Caco-2 (cell line): ENCODE measurements at regions not wholly inside any gene's neighbourhood (a gene's known extent, or its start where the extent isn't known, plus 50 kb on each side); places are given as distances from the start of the nearest gene placed in this dataset.

ENCODE experiments used
- BruUV-seq: library from RNA; stranded (reverse); fragments of 400-500 nt; replicated peaks from 2 replicates; lab custom pipeline; 2021; lab: Mats Ljungman, UMichigan
- CTCF ChIA-PET: fragments of 300-600 bp; sonication (Branson Sonifier 250); formaldehyde crosslinking; loops from one replicate; lab custom pipeline; 2022; ENCODE audit warnings: antibody characterized with exemption; lab: Charles Lee
- POLR2A ChIA-PET: fragments of 300-600 bp; sonication (Branson Sonifier 250); formaldehyde crosslinking; loops from one replicate; lab custom pipeline; 2022; ENCODE audit warnings: antibody characterized with exemption; lab: Charles Lee
- DNase-seq, 2 experiments: peaks; one replicate each; pipeline versions ENCODE4 v3.0.0 to v3.0.0-alpha.2; 2020 to 2022
- H3K27me3 ChIP-seq: replicated peaks from 2 replicates; pipeline ENCODE4 v1.6.0; 2011; ENCODE audit warnings: low read length; ENCODE audit not compliant: control insufficient read depth, insufficient read depth
- H3K36me3 ChIP-seq: 2 replicates; pipeline ENCODE4 v1.5.1; 2011; ENCODE audit warnings: low read length; ENCODE audit not compliant: control insufficient read depth, insufficient read depth
- H3K4me1 ChIP-seq: fragments of 250-450 bp; sonication (Bioruptor Pico); 2 replicates; pipeline ENCODE4 v1.5.1; 2020; ENCODE audit warnings: mild to moderate bottlenecking
- H3K4me3 ChIP-seq: 2 replicates; pipeline ENCODE4 v1.5.1; 2011; ENCODE audit warnings: low read depth, mild to moderate bottlenecking, control low read depth, low read length
- H3K9me3 ChIP-seq: fragments of 250-450 bp; sonication (Bioruptor Pico); 2 replicates; pipeline ENCODE4 v1.5.1; 2020; ENCODE audit warnings: mild to moderate bottlenecking, moderate library complexity
- H3K27ac Mint-ChIP-seq: one replicate; pipeline ENCODE4 v1.8.0; 2022; ENCODE audit warnings: mixed read lengths; ENCODE audit not compliant: unreplicated experiment
- H3K27me3 Mint-ChIP-seq: one replicate; pipeline ENCODE4 v1.8.0; 2022; ENCODE audit warnings: mixed read lengths; ENCODE audit not compliant: insufficient read depth, unreplicated experiment
- H3K36me3 Mint-ChIP-seq: one replicate; pipeline ENCODE4 v1.8.0; 2022; ENCODE audit warnings: mild to moderate bottlenecking, mixed read lengths; ENCODE audit not compliant: insufficient read depth, unreplicated experiment
- H3K4me1 Mint-ChIP-seq: one replicate; pipeline ENCODE4 v1.8.0; 2022; ENCODE audit warnings: low read depth, mixed read lengths; ENCODE audit not compliant: unreplicated experiment
- H3K4me3 Mint-ChIP-seq: one replicate; pipeline ENCODE4 v1.8.0; 2022; ENCODE audit warnings: mild to moderate bottlenecking, moderate library complexity, mixed read lengths; ENCODE audit not compliant: unreplicated experiment
- H3K9me3 Mint-ChIP-seq: one replicate; pipeline ENCODE4 v1.8.0; 2022; ENCODE audit warnings: mixed read lengths; ENCODE audit not compliant: unreplicated experiment
- intact Hi-C: fragments of 100-400 bp; cut with micrococcal nuclease; formaldehyde crosslinking; loops from one replicate; pipeline ENCODE4 v1.10.0; 2022; ENCODE audit not compliant: unreplicated experiment
- TF ChIP-seq, protein P1 (sequence below), 2 experiments: fragments of 200-600 bp in 1 of 2; IDR thresholded peaks; 1 replicate in 1 of 2; 2 replicates in 1 of 2; pipeline versions ENCODE4 v1.5.1 to v1.8.0; 2011 to 2022; ENCODE audit warnings: antibody characterized with exemption in 1 of 2, control low read depth in 1 of 2, inconsistent platforms in 1 of 2, low read depth in 1 of 2, low read length in 1 of 2, mild to moderate bottlenecking in 1 of 2, moderate library complexity in 1 of 2; ENCODE audit not compliant: insufficient read depth in 1 of 2, severe bottlenecking in 1 of 2, unreplicated experiment in 1 of 2

DNA sequence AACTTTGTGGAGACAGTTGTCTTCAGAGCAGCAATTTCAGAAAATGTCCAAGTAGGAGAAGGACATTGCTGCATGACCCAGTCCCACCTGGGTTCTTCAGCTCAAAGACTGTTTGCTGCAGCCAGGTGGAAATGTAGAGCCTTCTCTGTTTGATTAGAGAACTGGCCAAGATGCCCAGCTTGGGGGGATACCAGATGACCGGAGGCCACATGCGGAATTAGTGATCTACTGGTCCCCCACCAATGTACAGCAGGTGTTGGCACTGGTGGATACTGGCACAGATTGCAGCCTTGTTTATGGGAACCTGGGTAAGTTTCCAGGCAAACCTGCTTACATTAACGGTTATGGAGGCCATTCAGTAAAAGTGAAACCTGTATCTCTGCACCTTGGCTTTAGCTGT is 555.3 kb downstream of the SLC6A15 start:
- POLR2A ChIA-PET: no interaction called here
- DNase-seq: no peak

DNA sequence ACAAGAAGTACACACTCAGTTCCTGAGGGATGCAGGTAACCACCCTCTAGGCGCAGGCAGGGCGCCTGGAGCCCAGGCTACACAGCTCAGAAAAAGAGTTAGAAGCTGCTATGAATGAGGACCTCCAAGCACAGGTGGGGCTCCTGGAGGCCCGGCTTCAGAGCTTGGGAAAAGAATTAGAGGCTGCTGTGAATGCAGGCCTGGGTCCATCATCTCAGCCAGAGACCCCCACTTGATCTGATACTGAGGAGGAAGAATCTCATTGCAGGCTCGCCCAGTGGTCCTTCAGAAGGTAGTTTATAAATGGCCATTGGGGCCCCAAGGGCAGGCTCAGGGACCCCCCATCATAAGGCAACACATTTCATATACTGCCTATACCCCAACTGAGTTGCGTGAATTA is 556.4 kb downstream of the SLC6A15 start:
- no peaks in the 10 kb centered on the region for H3K9me3 ChIP-seq
- no peaks in the 10 kb centered on the region for H3K27me3 ChIP-seq
- no peak for DNase-seq
- no peaks in the 10 kb centered on the region for H3K9me3 Mint-ChIP-seq
- no TSS peak for BruUV-seq
- H3K4me1 Mint-ChIP-seq: no peaks in the 10 kb centered on the region
- intact Hi-C loops: no loop called here
- no peak overlapping the region for H3K4me3 ChIP-seq
- no peaks in the 10 kb centered on the region for H3K36me3 Mint-ChIP-seq
- H3K4me3 Mint-ChIP-seq: no peak overlapping the region
- TF ChIP-seq, protein P1, sequence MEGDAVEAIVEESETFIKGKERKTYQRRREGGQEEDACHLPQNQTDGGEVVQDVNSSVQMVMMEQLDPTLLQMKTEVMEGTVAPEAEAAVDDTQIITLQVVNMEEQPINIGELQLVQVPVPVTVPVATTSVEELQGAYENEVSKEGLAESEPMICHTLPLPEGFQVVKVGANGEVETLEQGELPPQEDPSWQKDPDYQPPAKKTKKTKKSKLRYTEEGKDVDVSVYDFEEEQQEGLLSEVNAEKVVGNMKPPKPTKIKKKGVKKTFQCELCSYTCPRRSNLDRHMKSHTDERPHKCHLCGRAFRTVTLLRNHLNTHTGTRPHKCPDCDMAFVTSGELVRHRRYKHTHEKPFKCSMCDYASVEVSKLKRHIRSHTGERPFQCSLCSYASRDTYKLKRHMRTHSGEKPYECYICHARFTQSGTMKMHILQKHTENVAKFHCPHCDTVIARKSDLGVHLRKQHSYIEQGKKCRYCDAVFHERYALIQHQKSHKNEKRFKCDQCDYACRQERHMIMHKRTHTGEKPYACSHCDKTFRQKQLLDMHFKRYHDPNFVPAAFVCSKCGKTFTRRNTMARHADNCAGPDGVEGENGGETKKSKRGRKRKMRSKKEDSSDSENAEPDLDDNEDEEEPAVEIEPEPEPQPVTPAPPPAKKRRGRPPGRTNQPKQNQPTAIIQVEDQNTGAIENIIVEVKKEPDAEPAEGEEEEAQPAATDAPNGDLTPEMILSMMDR (IDR thresholded peaks at IDR 0.05; ENCODE audit: insufficient read depth in 1 of 2, low read depth in 1 of 2, low read length in 1 of 2, severe bottlenecking in 1 of 2, unreplicated experiment in 1 of 2): no peak
- no peaks in the 10 kb centered on the region for H3K36me3 ChIP-seq
- ChIA-PET CTCF (no interaction called here), POLR2A (no interaction called here)
- H3K27me3 Mint-ChIP-seq: no peaks in the 10 kb centered on the region
- H3K4me1 ChIP-seq: no peaks in the 10 kb centered on the region
- H3K27ac Mint-ChIP-seq: no peak overlapping the region

More for the DNA sequence above, 555.3 kb downstream of the SLC6A15 start:
- H3K27me3 ChIP-seq: no peaks in the 10 kb centered on the region
- H3K9me3 Mint-ChIP-seq: no peaks in the 10 kb centered on the region
- H3K4me3 Mint-ChIP-seq: no peak overlapping the region
- TF ChIP-seq, protein P1 (IDR thresholded peaks at IDR 0.05; ENCODE audit: insufficient read depth in 1 of 2, low read depth in 1 of 2, low read length in 1 of 2, severe bottlenecking in 1 of 2, unreplicated experiment in 1 of 2): no peak
- CTCF ChIA-PET: no interaction called here
- BruUV-seq: no TSS peak
- H3K4me3 ChIP-seq: no peak overlapping the region
- H3K36me3 Mint-ChIP-seq: no peaks in the 10 kb centered on the region
- H3K9me3 ChIP-seq: no peaks in the 10 kb centered on the region
- intact Hi-C loops: no loop called here
- H3K27ac Mint-ChIP-seq: no peak overlapping the region
- H3K4me1 Mint-ChIP-seq: no peaks in the 10 kb centered on the region
- H3K27me3 Mint-ChIP-seq: no peaks in the 10 kb centered on the region
- no peaks in the 10 kb centered on the region for H3K36me3 ChIP-seq
- no peaks in the 10 kb centered on the region for H3K4me1 ChIP-seq

DNA sequence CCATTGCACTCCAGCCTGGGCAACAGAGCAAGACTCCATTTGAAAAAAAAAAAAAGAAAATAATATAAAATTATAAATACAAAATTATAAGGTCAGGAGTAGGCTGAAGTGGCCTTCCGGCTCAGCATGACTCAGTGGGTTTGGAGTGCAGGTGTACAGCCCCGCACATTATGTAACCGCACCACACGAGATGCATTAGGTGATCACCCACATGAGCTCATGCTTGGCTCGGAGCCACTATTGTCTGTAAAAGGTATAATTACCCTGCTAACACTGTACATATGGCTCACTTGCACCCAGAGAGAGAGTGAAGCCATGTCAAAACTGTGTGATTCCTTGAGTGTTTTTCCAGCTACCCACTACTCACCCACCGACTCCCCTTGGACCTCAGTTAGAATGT is 557.0 kb downstream of the SLC6A15 start:
- Mint-ChIP-seq H3K27ac (no peak overlapping the region), H3K9me3 (no peaks in the 10 kb centered on the region), H3K4me3 (no peak overlapping the region), H3K27me3 (no peaks in the 10 kb centered on the region), H3K4me1 (no peaks in the 10 kb centered on the region), H3K36me3 (no peaks in the 10 kb centered on the region)
- no TSS peak for BruUV-seq
- H3K9me3 ChIP-seq: no peaks in the 10 kb centered on the region
- H3K36me3 ChIP-seq: no peaks in the 10 kb centered on the region
- no peak overlapping the region for H3K4me3 ChIP-seq
- TF ChIP-seq, protein P1 (IDR thresholded peaks at IDR 0.05; ENCODE audit: insufficient read depth in 1 of 2, low read depth in 1 of 2, low read length in 1 of 2, severe bottlenecking in 1 of 2, unreplicated experiment in 1 of 2): no peak
- DNase-seq: no peak
- H3K27me3 ChIP-seq: no peaks in the 10 kb centered on the region
- POLR2A ChIA-PET: no interaction called here
- intact Hi-C loops: no loop called here
- CTCF ChIA-PET: no interaction called here
- no peaks in the 10 kb centered on the region for H3K4me1 ChIP-seq
